Right cardiac atrium (tissue), 5 donors: ENCODE measurements at regions not wholly inside any gene's neighbourhood (a gene's known extent, or its start where the extent isn't known, plus 50 kb on each side); places are given as distances from the start of the nearest gene placed in this dataset.

Experiments used
- ATAC-seq, 2 donors: fragments of 200-7000 bp; cut with Tn5 transposase; one replicate each; pipeline versions ENCODE4 v1.8.0 to v1.9.1; 2020; ENCODE audit warnings: moderate library complexity in 2 of 2, mild to moderate bottlenecking in 1 of 2
- DNase-seq, 3 donors: peaks; one replicate each; pipeline ENCODE4 v3.0.0-alpha.2; 2020
- H3K27ac ChIP-seq: one replicate; pipeline ENCODE4 v1.5.1; 2013; ENCODE audit warnings: mild to moderate bottlenecking, low read length, control low read depth, moderate library complexity
- H3K27me3 ChIP-seq: one replicate; pipeline ENCODE4 v1.6.1; 2013; ENCODE audit not compliant: control insufficient read depth, insufficient read depth
- H3K4me1 ChIP-seq: one replicate; pipeline ENCODE4 v1.6.1; 2013; ENCODE audit warnings: low read length; ENCODE audit not compliant: control insufficient read depth, insufficient read depth
- H3K4me3 ChIP-seq: one replicate; pipeline ENCODE4 v1.5.1; 2013; ENCODE audit warnings: low read length, control low read depth
- H3K9me3 ChIP-seq: one replicate; pipeline ENCODE4 v1.6.1; 2013; ENCODE audit warnings: low read length; ENCODE audit not compliant: control insufficient read depth
- WGBS: extraction: QIAGEN DNeasy Blood & Tissue Kit; methylation state at CpG from one replicate; pipeline ENCODE4 v1.1.7; 2013; 5-methylcytosine and 5-hydroxymethylcytosine counted together
- intact Hi-C, 4 donors: fragments of 100-400 bp; cut with DNase I; formaldehyde crosslinking; loops; one replicate each; pipeline versions ENCODE4 v1.11.0 to v1.14.0; 2022 to 2023
- donor health status: healthy with polysubstance abuse.
- donor health status: DM: no; HTN: yes; CAD: no.
- donor health status: DM: no; HTN: no; CAD: no.
- donor health status: DM: no; HTN: yes; CAD: no; lungs with severe emphysema.
- donor health status: DM: yes; HTN: yes; CAD: no.

DNA sequence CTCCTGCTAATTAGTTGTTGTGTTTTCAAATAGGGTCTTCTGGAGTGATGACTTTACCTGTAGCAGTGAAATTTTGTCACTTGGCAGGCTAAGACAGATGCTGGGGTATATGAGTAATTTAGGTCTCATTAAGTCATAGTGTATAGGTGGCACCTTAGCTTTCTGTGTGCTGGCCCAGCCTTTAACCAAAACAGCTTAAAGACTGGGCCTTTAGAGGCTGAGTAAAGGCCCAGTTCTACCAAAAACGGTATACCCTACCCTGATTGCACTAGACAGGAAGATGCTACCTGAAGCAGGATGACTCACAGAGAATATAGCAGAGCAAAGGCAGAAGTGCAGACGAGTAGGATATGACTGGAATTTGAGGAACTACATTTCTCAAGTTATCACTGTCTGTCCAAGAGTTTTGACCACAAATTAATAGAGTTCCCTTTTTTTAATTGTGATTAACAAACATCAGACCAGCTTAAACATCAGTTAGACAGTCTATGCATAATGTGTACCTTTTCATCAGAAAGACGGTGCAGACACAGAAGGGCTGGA, 337.9 kb upstream of the SALL3 start:
- H3K27me3 ChIP-seq, result no peaks in the 10 kb centered on the region
- intact Hi-C loops, result no loop called here
- no peak for ATAC-seq
- H3K4me3 ChIP-seq, result no peak overlapping the region
- 34% methylated on average over 3 of the region's 3 CpGs for WGBS
- no peaks in the 10 kb centered on the region for H3K9me3 ChIP-seq
- H3K4me1 ChIP-seq, result no peaks in the 10 kb centered on the region
- no peak overlapping the region for H3K27ac ChIP-seq
- DNase-seq, result no peak

DNA sequence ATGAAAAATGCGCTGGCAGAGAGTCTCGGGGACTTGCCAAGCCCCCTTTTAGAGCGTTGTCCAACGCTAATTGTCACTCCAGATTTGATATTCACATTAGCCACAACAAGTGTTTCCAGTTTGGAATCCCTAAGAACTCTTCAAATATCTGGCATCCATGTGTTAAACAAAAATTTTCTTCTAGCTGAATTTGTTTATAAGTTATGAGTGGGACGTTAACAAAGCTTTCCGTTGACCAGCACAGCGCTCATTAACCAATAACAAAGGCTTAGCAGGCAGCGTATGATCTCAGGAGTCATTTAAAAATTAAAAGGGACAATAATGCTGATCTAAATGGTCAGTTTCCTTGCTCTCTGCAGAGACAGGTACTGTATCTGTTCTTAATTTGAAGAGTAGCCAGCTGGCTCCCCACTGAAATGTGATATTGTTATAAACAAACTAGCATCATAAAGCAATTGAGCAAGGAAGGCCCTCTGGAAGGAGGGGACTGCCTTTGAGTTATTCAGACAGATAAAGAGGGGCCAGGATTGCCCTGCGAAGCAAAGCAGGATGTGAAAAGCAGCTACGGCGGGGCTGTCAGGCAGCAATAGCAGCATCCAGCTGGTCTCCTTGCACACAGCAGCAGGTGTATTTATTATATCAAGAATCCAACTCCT, 337.2 kb upstream of the SALL3 start:
- Histone ChIP-seq H3K4me3 (no peak overlapping the region), H3K27ac (no peak overlapping the region), H3K27me3 (no peaks in the 10 kb centered on the region), H3K4me1 (no peaks in the 10 kb centered on the region), H3K9me3 (no peaks in the 10 kb centered on the region)
- intact Hi-C loops, result no loop called here
- DNase-seq (no peak), ATAC-seq (no peak)
- WGBS, result 48% methylated on average over 11 of the region's 11 CpGs

DNA sequence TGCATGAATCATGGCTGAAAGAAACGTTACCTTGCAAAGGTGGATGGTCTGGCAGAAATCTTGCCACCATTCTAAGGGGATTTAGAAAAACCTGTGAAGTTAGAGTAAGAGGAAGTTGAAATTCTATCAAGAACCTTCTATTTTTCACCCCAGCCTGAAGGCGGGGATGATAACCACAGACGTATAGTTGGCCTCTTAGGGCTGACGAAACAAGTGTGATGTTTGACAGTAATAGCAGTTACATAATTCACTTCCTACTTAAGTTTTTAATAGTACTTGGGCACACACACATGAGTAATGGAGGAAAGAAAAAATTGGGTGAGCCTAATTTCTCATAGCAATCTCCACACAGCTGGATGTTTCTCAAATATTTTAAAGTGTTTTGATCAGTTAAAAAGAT, 336.6 kb upstream of the SALL3 start:
- no peaks in the 10 kb centered on the region for H3K9me3 ChIP-seq
- no peak overlapping the region for H3K4me3 ChIP-seq
- no peak for ATAC-seq
- H3K27ac ChIP-seq, result no peak overlapping the region
- no peak for DNase-seq
- WGBS, result 33% methylated on average over 4 of the region's 4 CpGs
- H3K27me3 ChIP-seq, result no peaks in the 10 kb centered on the region
- no peaks in the 10 kb centered on the region for H3K4me1 ChIP-seq
- intact Hi-C loops, result no loop called here

DNA sequence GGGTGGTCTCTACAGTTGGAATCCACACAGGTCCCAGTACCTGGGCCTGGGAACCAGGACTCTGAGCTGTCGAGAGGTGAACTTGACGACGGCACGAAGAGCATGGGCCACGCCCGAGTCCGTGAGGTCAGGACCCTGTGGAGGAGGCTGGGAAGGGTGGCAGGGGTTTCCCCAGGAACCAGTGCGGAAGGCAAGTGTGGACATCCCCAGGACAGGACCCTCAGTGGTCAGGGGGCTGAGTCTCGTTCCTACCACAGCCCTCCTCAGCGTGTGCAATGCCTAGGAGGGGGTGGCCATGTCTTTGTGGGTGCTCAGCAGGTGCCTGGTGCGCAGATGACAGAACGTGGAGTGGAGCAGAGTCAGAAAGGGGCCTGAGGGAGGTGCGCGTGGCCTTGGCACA, 335.6 kb upstream of the SALL3 start:
- intact Hi-C loops, result no loop called here
- no peaks in the 10 kb centered on the region for H3K4me1 ChIP-seq
- 88% methylated on average over 14 of the region's 14 CpGs for WGBS

DNA sequence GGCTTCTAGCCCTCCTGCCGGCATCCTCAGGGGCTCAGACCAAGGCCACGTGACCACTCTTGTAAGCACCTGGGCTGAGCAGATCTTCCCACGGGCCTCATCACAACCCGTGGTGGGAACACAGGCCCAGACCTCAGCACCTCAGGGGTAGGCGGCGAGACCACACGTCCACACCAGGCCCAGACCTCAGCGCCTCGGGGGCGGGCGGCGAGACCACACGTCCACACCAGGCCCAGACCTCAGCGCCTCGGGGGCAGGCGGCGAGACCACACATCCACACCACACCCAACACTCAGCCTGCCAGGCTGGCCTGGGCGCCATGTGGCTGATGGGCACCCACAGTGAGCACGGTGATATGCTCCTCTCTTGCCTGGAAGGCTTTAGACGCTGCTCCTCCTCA, 334.4 kb upstream of the SALL3 start:
- H3K27ac ChIP-seq, result no peak overlapping the region
- H3K4me3 ChIP-seq, result no peak overlapping the region
- no peaks in the 10 kb centered on the region for H3K27me3 ChIP-seq
- intact Hi-C loops, result no loop called here
- WGBS, result 87% methylated on average over 20 of the region's 20 CpGs
- no peaks in the 10 kb centered on the region for H3K9me3 ChIP-seq
- ATAC-seq (peak in 1 of 2 donors; percentile 79), DNase-seq (no peak)
- H3K4me1 ChIP-seq, result no peaks in the 10 kb centered on the region

More for the DNA sequence above, 335.6 kb upstream of the SALL3 start:
- Histone ChIP-seq H3K4me3 (no peak overlapping the region), H3K27me3 (no peaks in the 10 kb centered on the region), H3K27ac (no peak overlapping the region), H3K9me3 (no peaks in the 10 kb centered on the region)
- DNase-seq (no peak), ATAC-seq (no peak)

DNA sequence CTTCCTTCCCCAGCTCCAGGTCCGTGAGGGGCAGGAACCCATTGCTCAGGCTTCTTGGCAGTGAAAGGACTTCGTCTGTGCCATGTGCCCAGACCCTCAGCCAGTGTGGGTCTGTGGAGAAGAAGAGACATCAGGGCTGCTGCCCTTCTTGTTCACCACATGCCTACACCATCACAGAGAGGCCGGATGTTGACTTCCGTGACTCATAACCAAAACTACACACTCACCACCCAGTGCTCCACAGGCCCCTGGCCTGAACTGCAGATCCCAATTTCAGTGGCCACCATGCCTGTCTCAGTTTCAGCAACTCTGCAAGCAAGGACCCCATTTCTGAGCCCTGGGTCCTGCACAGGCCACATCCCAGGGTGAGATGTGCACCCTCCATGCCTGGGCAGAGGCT, 332.6 kb upstream of the SALL3 start:
- Histone ChIP-seq H3K4me1 (no peaks in the 10 kb centered on the region), H3K4me3 (no peak overlapping the region), H3K9me3 (no peaks in the 10 kb centered on the region), H3K27ac (no peak overlapping the region), H3K27me3 (no peaks in the 10 kb centered on the region)
- WGBS, result 72% methylated on average over 4 of the region's 4 CpGs
- intact Hi-C loops, result no loop called here
- DNase-seq (no peak), ATAC-seq (no peak)

DNA sequence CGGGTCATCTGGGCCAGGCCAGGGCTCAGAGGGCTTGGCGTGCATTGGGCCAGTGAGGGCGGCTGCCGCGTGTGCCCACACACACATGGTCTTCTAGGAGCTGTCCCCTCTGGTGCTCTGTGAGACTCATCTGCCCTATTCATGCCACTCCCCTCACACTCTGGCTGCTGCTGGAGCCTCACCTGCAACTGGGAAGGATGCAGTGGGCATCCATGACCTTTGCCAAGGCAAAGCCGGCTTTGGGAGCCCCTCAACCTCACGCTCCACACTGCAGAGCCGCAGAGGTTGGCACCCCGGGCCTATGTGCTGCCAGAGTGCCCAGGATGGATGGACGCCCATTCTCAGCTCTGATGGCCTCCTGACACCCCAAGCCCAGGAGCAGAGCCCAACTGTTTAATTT, 330.2 kb upstream of the SALL3 start:
- 78% methylated on average over 10 of the region's 10 CpGs for WGBS
- ATAC-seq (no peak), DNase-seq (no peak)
- H3K4me1 ChIP-seq, result no peaks in the 10 kb centered on the region
- intact Hi-C loops, result no loop called here
- H3K27ac ChIP-seq, result no peak overlapping the region
- no peak overlapping the region for H3K4me3 ChIP-seq
- no peaks in the 10 kb centered on the region for H3K27me3 ChIP-seq
- H3K9me3 ChIP-seq, result no peaks in the 10 kb centered on the region

DNA sequence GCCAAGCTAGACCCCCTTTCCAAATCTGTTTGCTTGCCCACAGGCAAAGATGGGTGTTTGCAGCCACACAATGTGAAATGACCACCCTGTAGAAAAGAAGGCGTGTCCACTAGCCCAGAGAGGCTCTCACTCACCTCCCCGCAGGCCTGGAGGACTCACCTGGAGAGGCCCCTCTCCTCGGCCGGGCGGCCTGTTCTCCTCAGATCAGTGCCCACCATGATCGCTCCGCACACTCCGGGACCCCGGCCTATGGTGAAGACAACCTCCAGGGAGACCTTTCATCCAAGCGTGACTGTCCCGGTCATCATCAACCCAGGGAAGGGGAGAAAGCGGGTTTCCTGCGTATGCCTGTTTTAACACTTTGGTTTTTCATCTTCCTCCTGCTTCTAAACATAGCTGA, 328.7 kb upstream of the SALL3 start:
- Histone ChIP-seq H3K4me3 (no peak overlapping the region), H3K9me3 (no peaks in the 10 kb centered on the region), H3K27me3 (no peaks in the 10 kb centered on the region), H3K4me1 (no peaks in the 10 kb centered on the region), H3K27ac (no peak overlapping the region)
- 93% methylated on average over 13 of the region's 13 CpGs for WGBS
- intact Hi-C loops, result no loop called here
- DNase-seq (no peak), ATAC-seq (no peak)

DNA sequence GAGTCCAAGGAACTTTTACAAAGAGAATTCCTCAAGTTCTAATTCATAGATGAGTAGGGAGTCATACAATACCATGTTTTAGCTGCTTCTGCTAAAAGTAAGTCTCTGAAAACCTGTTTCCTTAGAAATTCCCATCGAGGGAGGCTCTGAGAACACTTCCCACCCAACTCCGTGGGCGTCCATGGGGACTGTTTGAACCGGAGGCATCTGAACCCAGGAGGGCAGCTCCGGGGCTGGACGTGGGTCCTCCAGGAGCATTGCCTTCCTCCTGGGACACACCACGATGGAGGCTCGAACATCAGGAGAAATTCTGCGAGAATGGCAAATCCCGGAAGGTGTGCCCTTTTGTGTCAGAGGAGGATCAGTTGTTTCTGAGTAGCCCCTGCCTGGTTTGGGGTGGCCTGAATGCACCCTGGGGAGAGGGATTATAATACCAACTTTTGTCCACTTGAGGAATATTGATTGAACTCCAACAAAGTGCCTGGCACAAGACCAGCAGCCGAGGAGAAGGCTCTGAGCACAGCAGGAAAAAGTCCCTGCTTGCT, 327.5 kb upstream of the SALL3 start:
- H3K4me3 ChIP-seq, result no peak overlapping the region
- no peak for ATAC-seq
- H3K27me3 ChIP-seq, result no peaks in the 10 kb centered on the region
- no peak for DNase-seq
- no peaks in the 10 kb centered on the region for H3K9me3 ChIP-seq
- intact Hi-C loops, result no loop called here
- H3K4me1 ChIP-seq, result no peaks in the 10 kb centered on the region
- WGBS, result 92% methylated on average over 11 of the region's 11 CpGs
- no peak overlapping the region for H3K27ac ChIP-seq

DNA sequence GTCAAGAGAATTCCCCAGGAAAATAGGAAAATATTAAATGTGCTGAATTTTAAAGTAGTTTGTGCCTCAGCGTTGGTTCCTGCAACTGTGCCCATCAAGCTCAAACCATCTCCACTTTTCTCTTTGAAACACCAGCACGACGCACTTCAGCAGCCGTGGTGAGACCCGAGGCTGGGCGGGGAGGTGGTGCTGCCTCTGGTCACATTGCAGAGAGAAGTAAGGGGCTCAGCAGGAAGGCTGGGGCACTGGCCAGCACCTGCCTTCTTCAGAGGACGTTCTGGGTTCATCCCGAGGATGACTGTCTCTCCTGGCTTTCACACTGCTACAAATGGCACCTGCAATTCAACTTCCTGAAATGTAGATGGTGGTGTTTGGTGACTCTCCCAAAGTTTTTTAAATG, 323.7 kb upstream of the SALL3 start:
- H3K4me1 ChIP-seq, result no peaks in the 10 kb centered on the region
- no peak overlapping the region for H3K4me3 ChIP-seq
- no peak overlapping the region for H3K27ac ChIP-seq
- ATAC-seq, result no peak
- WGBS, result 85% methylated on average over 8 of the region's 8 CpGs
- H3K27me3 ChIP-seq, result no peaks in the 10 kb centered on the region
- intact Hi-C loops, result no loop called here
- DNase-seq, result no peak
- H3K9me3 ChIP-seq, result no peaks in the 10 kb centered on the region

DNA sequence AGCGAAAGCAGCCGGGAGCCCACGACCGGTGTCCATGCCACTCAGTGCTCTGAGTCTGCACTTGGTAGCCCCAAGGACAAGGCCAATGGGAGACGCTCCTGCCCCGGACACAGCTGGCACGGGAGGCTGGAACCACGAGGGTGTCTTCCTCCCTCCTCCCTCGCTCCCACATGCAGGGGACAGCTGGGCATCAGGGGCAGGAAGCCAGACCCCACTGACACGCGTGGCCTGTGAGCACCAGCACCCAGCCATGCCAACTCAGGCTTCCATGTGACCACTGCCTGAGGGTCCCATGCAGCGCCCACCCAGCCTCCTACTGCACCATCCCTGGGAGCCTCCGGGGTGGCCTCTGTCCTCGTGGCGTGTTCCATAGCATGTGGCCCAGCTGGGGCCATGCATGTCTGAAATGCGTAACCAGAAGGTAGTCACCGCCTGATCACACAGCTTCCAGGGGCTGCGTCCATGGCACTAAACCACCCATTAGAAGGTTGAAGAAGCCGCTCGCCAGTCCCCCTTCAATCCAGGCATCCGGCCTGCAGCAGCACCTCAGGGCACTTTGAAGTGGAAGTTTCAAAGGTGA, 323.2 kb upstream of the SALL3 start:
- no peak overlapping the region for H3K27ac ChIP-seq
- H3K4me3 ChIP-seq, result no peak overlapping the region
- intact Hi-C loops, result no loop called here
- H3K27me3 ChIP-seq, result no peaks in the 10 kb centered on the region
- H3K4me1 ChIP-seq, result no peaks in the 10 kb centered on the region
- WGBS, result 92% methylated on average over 21 of the region's 21 CpGs
- no peaks in the 10 kb centered on the region for H3K9me3 ChIP-seq
- no peak for DNase-seq
- ATAC-seq, result no peak
